HepG2 (cell line): ENCODE measurements at regions not wholly inside any gene's neighbourhood (a gene's known extent, or its start where the extent isn't known, plus 50 kb on each side); places are given as distances from the start of the nearest gene placed in this dataset.

ENCODE experiments used
- ARNT2 ChIP-seq: sonication (generic); formaldehyde crosslinking; IDR thresholded peaks from 2 replicates; pipeline ENCODE4 v1.8.0; 2022; ENCODE audit warnings: mild to moderate bottlenecking, low read depth, missing genetic modification reagents, moderate library complexity
- DMAP1 ChIP-seq: IDR thresholded peaks from 2 replicates; pipeline ENCODE4 v1.6.1; 2016
- HCFC1 ChIP-seq: fragments of 150-350 bp; IDR thresholded peaks from 2 replicates; pipeline ENCODE4 v1.6.1; 2014; ENCODE audit warnings: low read depth, low read length
- KLF11 ChIP-seq: IDR thresholded peaks from 2 replicates; pipeline ENCODE4 v1.6.1; 2016; ENCODE audit warnings: missing compliant biosample characterization
- KLF15 ChIP-seq: sonication (generic); formaldehyde crosslinking; IDR thresholded peaks from 2 replicates; pipeline ENCODE4 v1.8.1; 2023; ENCODE audit warnings: borderline replicate concordance, mild to moderate bottlenecking, inconsistent platforms, missing genetic modification reagents, mixed read lengths
- NFYB ChIP-seq: sonication (generic); formaldehyde crosslinking; IDR thresholded peaks from 2 replicates; pipeline ENCODE4 v1.4.0; 2020; ENCODE audit warnings: missing genetic modification reagents
- TAF15 ChIP-seq: fragments of 200-400 bp; formaldehyde crosslinking; IDR thresholded peaks from one replicate; pipeline ENCODE4 v1.6.1; 2018; ENCODE audit warnings: mild to moderate bottlenecking, low read depth, low read length; ENCODE audit not compliant: poor library complexity, severe bottlenecking
- THAP8 ChIP-seq: sonication (generic); formaldehyde crosslinking; IDR thresholded peaks from 2 replicates; pipeline ENCODE4 v1.5.1; 2020; ENCODE audit warnings: missing genetic modification reagents, mild to moderate bottlenecking, borderline replicate concordance
- YEATS4 ChIP-seq: sonication (generic); formaldehyde crosslinking; IDR thresholded peaks from 2 replicates; pipeline ENCODE4 v1.4.0; 2020; ENCODE audit warnings: missing genetic modification reagents, borderline replicate concordance
- ZFP36 ChIP-seq: fragments of 150-350 bp; IDR thresholded peaks from 2 replicates; pipeline ENCODE4 v1.6.1; 2018; ENCODE audit warnings: borderline replicate concordance, low read length, low read depth; ENCODE audit not compliant: partially characterized antibody
- ZNF432 ChIP-seq: sonication (generic); formaldehyde crosslinking; IDR thresholded peaks from 2 replicates; pipeline ENCODE4 v1.5.0; 2020; ENCODE audit warnings: missing genetic modification reagents, mild to moderate bottlenecking, borderline replicate concordance
- ZSCAN30 ChIP-seq: sonication (generic); formaldehyde crosslinking; IDR thresholded peaks from 2 replicates; pipeline ENCODE4 v1.5.0; 2020; ENCODE audit warnings: mild to moderate bottlenecking, missing genetic modification reagents
- TF ChIP-seq, protein P1 (sequence below): sonication (generic); formaldehyde crosslinking; conservative IDR thresholded peaks from 2 replicates; pipeline ENCODE4 v1.4.0; 2020; ENCODE audit warnings: missing genetic modification reagents
- TF ChIP-seq, protein P2 (sequence below): sonication (generic); formaldehyde crosslinking; IDR thresholded peaks from 2 replicates; pipeline ENCODE4 v1.8.0; 2022; ENCODE audit warnings: mild to moderate bottlenecking, missing genetic modification reagents, borderline replicate concordance

DNA sequence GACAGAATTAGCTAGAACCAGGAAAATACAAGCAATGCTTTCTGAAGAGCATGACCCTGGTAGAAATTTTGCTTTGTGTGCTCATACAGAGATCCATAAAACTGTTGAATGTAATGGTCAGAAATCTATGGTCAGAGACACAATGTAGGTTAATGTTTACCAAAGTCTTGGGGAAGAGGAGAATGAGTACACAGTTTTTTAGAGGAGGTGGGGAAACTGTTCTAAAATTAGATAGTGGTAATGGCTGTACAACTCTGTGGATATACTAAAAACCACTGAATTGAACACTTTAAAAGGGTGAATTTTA is 109.5 kb upstream of the ARHGAP5 start (continued):
- TF ChIP-seq ZNF432 (no peak), KLF15 (CRISPR knock-in tag) (no peak), TAF15 (no peak), THAP8 (no peak), ZFP36 (peak; percentile 23), NFYB (no peak), DMAP1 (CRISPR knock-in tag) (peak; percentile 9; the same call in 1 of the 2 replicates), ZSCAN30 (no peak), KLF11 (CRISPR knock-in tag) (no peak), HCFC1 (no peak), ARNT2 (CRISPR knock-in tag) (peak; percentile 47; the same call in 1 of the 2 replicates), YEATS4 (CRISPR knock-in tag) (0 out of 2 replicates have a peak, but pooled peaks have one; percentile 2)
- TF ChIP-seq, protein P1, sequence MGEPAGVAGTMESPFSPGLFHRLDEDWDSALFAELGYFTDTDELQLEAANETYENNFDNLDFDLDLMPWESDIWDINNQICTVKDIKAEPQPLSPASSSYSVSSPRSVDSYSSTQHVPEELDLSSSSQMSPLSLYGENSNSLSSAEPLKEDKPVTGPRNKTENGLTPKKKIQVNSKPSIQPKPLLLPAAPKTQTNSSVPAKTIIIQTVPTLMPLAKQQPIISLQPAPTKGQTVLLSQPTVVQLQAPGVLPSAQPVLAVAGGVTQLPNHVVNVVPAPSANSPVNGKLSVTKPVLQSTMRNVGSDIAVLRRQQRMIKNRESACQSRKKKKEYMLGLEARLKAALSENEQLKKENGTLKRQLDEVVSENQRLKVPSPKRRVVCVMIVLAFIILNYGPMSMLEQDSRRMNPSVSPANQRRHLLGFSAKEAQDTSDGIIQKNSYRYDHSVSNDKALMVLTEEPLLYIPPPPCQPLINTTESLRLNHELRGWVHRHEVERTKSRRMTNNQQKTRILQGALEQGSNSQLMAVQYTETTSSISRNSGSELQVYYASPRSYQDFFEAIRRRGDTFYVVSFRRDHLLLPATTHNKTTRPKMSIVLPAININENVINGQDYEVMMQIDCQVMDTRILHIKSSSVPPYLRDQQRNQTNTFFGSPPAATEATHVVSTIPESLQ = no peak
- TF ChIP-seq, protein P2, sequence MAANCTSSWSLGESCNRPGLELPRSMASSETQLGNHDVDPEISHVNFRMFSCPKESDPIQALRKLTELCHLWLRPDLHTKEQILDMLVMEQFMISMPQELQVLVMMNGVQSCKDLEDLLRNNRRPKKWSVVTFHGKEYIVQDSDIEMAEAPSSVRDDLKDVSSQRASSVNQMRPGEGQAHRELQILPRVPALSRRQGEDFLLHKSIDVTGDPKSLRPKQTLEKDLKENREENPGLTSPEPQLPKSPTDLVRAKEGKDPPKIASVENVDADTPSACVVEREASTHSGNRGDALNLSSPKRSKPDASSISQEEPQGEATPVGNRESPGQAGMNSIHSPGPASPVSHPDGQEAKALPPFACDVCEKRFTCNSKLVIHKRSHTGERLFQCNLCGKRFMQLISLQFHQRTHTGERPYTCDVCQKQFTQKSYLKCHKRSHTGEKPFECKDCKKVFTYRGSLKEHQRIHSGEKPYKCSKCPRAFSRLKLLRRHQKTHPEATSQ (CRISPR knock-in tag) = no peak; the same call in 1 of the 2 replicates
